CD4-positive, alpha-beta T cell treated with Interleukin-15 for 4 hours (primary cell): ENCODE measurements at regions not wholly inside any gene's neighbourhood (a gene's known extent, or its start where the extent isn't known, plus 50 kb on each side); places are given as distances from the start of the nearest gene placed in this dataset.
"Not testable (repeated sequence)": the region's sequence is repeated elsewhere in the genome, so short reads cannot be mapped to it uniquely, and the experiment has no call there.

ENCODE experiments used
- DNase-seq: peaks from one replicate; pipeline ENCODE4 v3.0.0-alpha.2; 2020; ENCODE audit warnings: low spot score

GRCh38 chr5:101036778-101037177 lies 133.7 kb upstream of the ST8SIA4 start:
- DNase-seq = no peak

GRCh38 chr5:101035425-101035824 lies 132.3 kb upstream of the ST8SIA4 start:
- no peak for DNase-seq

- DNase-seq = no peak
These were observed 121.2 kb upstream of the ST8SIA4 start for GRCh38 chr5:101024299-101024698.

GRCh38 chr5:101018299-101018698 lies 115.2 kb upstream of the ST8SIA4 start:
- no peak for DNase-seq

- no peak for DNase-seq
These were observed 109.8 kb upstream of the ST8SIA4 start for GRCh38 chr5:101012880-101013279.

GRCh38 chr5:101009758-101010519 lies 106.9 kb upstream of the ST8SIA4 start:
- DNase-seq = no peak

GRCh38 chr5:100992354-100992753 lies 89.3 kb upstream of the ST8SIA4 start:
- DNase-seq = no peak

GRCh38 chr5:100983601-100984000 lies 80.5 kb upstream of the ST8SIA4 start:
- DNase-seq = not testable (repeated sequence)

- no peak for DNase-seq
These were observed 71.0 kb upstream of the ST8SIA4 start for GRCh38 chr5:100974082-100974481.

GRCh38 chr5:100970646-100971255 lies 67.7 kb upstream of the ST8SIA4 start:
- DNase-seq = no peak

- no peak for DNase-seq
These were observed 62.2 kb upstream of the ST8SIA4 start for GRCh38 chr5:100965291-100965690.
